HCT116 (cell line): ENCODE measurements at regions not wholly inside any gene's neighbourhood (a gene's known extent, or its start where the extent isn't known, plus 50 kb on each side); places are given as distances from the start of the nearest gene placed in this dataset.

ENCODE experiments used
- CTCF ChIP-seq, 3 experiments: fragments of 200-600 bp in 1 of 3; sonication (generic) in 1 of 3; IDR thresholded peaks in 2 of 3; conservative IDR thresholded peaks in 1 of 3; 2 replicates each; pipeline ENCODE4 v1.5.1; 2012 to 2017; ENCODE audit warnings: low read depth in 2 of 3, low read length in 2 of 3, antibody characterized with exemption in 1 of 3, borderline replicate concordance in 1 of 3, control low read depth in 1 of 3, mild to moderate bottlenecking in 1 of 3, mixed read lengths in 1 of 3, mixed run types in 1 of 3, moderate library complexity in 1 of 3; ENCODE audit not compliant: insufficient read depth in 1 of 3
- EZH2 ChIP-seq: fragments of 200-600 bp; sonication (generic); IDR thresholded peaks from 2 replicates; pipeline ENCODE4 v1.6.1; 2017; ENCODE audit warnings: antibody characterized with exemption, mixed run types
- POLR2A ChIP-seq: IDR thresholded peaks from 2 replicates; pipeline ENCODE4 v1.7.0; 2011; ENCODE audit warnings: borderline replicate concordance; ENCODE audit not compliant: insufficient read depth, insufficient read length; ENCODE audit errors: extremely low read depth

- no peak for TF ChIP-seq CTCF (IDR thresholded peaks at IDR 0.05 in 2 of 3, conservative IDR thresholded peaks at IDR 0.05 in 1 of 3; ENCODE audit: borderline replicate concordance in 1 of 3, insufficient read depth in 1 of 3, low read depth in 2 of 3, low read length in 2 of 3)
- TF ChIP-seq EZH2 = no peak
- TF ChIP-seq POLR2A = no peak
Measured at GRCh38 chr12:5243014-5243413, 188.9 kb upstream of the NTF3 start.
